Pancreas (tissue), 10 donors: ENCODE measurements at regions not wholly inside any gene's neighbourhood (a gene's known extent, or its start where the extent isn't known, plus 50 kb on each side); places are given as distances from the start of the nearest gene placed in this dataset.

Experiments
- ATAC-seq, 4 donors: fragments of 200-7000 bp; cut with Tn5 transposase; one replicate each; pipeline versions ENCODE4 v1.8.0 to v1.9.1; 2020; ENCODE audit warnings: mild to moderate bottlenecking in 4 of 4, moderate library complexity in 4 of 4
- DNase-seq, 6 donors: peaks; one replicate each; pipeline ENCODE4 v3.0.0-alpha.2; 2020
- FAIRE-seq: peaks from 2 replicates; lab custom pipeline; 2012; peaks lifted over from hg19 to GRCh38; lab: Jason Lieb, UNC
- H3K27ac ChIP-seq, 4 donors: fragments of 200-600 bp; sonication (generic); 1 replicate in 3 of 4; 2 replicates in 1 of 4; pipeline versions ENCODE4 v1.5.0 to v1.8.0; 2020
- H3K27me3 ChIP-seq, 4 donors: fragments of 200-600 bp; one replicate each; pipeline ENCODE4 v1.8.0; 2021
- H3K36me3 ChIP-seq, 3 donors: fragments of 200-600 bp; sonication (generic) in 1 of 3; one replicate each; pipeline versions ENCODE4 v1.5.0 to v1.8.0; 2020 to 2021
- H3K4me1 ChIP-seq, 3 donors: fragments of 200-600 bp; one replicate each; pipeline ENCODE4 v1.8.0; 2021
- H3K4me3 ChIP-seq, 4 donors: fragments of 200-600 bp; sonication (generic) in 2 of 4; one replicate each; pipeline versions ENCODE4 v1.5.0 to v1.8.0; 2020 to 2021
- H3K9me3 ChIP-seq, 4 donors: fragments of 200-600 bp; one replicate each; pipeline ENCODE4 v1.8.0; 2021
- WGBS, 2 donors: extraction: QIAGEN DNeasy Blood & Tissue Kit; methylation state at CpG; one replicate each; pipeline ENCODE4 v1.1.7; 2013; 5-methylcytosine and 5-hydroxymethylcytosine counted together
- intact Hi-C, 3 donors: fragments of 100-400 bp; cut with DNase I; formaldehyde crosslinking; loops; one replicate each; pipeline versions ENCODE4 v1.11.1 to v1.14.2; 2022
- TF ChIP-seq, protein P1 (sequence below), 4 donors: fragments of 200-600 bp; sonication (generic) in 3 of 4; IDR thresholded peaks; one replicate each; pipeline versions ENCODE4 v1.5.0 to v1.8.0; 2021; ENCODE audit warnings: antibody characterized with exemption in 4 of 4
- donor health status: healthy with polysubstance abuse.
- donor health status: DM: no; HTN: no; CAD: no; lungs with moderate emphysema.
- donor health status: DM: no; HTN: no; CAD: no.
- donor health status: control.
- donor health status: control.
- donor health status: Bipolar disorder and iron deficiency.
- donor health status: DM: yes; HTN: yes; CAD: no.
- donor health status: DM: no; HTN: no; CAD: no.
- donor health status: DM: no; HTN: no; CAD: no.
- donor health status: DM: yes; HTN: yes; CAD: no.

DNA sequence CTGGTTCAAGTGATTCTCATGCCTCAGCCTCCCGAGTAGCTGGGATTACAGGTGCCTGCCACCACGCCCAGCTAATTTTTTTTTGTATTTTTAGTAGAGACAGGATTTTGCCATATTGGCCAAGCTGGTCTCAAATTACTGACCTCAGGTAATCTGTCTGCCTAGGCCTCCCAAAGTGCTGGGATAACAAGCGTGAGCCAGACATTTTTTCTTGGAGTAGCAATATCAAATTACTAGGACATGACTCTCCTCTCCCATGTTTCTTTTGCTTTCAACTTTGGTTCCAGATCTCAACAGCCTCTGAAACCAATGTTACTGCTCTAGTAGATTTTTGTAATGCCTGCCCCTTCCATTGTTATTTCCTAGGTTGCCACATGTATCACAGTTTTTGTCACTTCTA, 462.0 kb downstream of the GBE1 start:
- Histone ChIP-seq H3K27me3 (no peaks in the 10 kb centered on the region), H3K4me1 (no peaks in the 10 kb centered on the region), H3K27ac (no peak overlapping the region), H3K4me3 (no peak overlapping the region), H3K36me3 (no peaks in the 10 kb centered on the region), H3K9me3 (no peaks in the 10 kb centered on the region)
- no peak for DNase-seq
- WGBS, 2 donors = 87 to 92% methylated on average over 3 of the region's 3 CpGs
- intact Hi-C loops = no loop called here
- ATAC-seq = no peak
- TF ChIP-seq, protein P1, sequence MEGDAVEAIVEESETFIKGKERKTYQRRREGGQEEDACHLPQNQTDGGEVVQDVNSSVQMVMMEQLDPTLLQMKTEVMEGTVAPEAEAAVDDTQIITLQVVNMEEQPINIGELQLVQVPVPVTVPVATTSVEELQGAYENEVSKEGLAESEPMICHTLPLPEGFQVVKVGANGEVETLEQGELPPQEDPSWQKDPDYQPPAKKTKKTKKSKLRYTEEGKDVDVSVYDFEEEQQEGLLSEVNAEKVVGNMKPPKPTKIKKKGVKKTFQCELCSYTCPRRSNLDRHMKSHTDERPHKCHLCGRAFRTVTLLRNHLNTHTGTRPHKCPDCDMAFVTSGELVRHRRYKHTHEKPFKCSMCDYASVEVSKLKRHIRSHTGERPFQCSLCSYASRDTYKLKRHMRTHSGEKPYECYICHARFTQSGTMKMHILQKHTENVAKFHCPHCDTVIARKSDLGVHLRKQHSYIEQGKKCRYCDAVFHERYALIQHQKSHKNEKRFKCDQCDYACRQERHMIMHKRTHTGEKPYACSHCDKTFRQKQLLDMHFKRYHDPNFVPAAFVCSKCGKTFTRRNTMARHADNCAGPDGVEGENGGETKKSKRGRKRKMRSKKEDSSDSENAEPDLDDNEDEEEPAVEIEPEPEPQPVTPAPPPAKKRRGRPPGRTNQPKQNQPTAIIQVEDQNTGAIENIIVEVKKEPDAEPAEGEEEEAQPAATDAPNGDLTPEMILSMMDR (IDR thresholded peaks at IDR 0.05) = no peak
- FAIRE-seq = no peak

DNA sequence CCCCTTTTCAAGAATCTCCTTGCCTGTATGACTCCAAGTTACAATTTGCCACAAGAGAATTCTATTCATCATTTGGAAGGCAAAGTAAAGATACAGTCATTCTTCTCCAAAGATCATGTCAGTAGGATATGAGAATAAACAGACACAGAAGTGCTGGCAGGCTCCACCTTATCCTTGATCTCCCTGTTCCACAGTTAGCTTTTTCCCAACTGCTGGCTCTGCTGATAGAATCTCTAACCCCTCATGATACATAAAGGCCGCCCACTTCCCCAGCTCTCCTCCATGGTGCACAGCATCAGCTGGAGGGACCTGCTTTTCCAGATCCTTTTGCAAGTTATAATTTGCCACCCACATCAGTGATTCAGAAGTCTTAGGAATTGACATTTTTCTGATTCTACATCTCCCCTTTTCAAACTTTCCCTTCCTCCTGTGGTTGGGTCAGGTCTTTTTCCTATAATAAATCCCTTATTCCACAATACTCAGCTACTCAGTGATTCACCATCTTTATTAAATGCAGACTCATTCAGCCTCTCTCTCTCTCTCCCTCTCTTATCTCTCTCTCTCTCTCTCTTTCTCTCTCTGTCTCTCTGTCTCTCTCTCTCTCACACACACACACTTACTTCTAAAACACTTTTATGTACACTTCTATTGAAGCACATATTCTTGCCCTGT, 465.4 kb downstream of the GBE1 start:
- no peaks in the 10 kb centered on the region for H3K36me3 ChIP-seq
- peaks cover 0 to 4% (median 0%) of the 10 kb centered on the region in 4 donors for H3K27me3 ChIP-seq
- no peak for ATAC-seq
- no peak overlapping the region for H3K4me3 ChIP-seq
- TF ChIP-seq, protein P1 (IDR thresholded peaks at IDR 0.05) = no peak
- intact Hi-C loops = no loop called here
- no peak overlapping the region for H3K27ac ChIP-seq
- no peaks in the 10 kb centered on the region for H3K9me3 ChIP-seq
- 75 to 88% methylated on average over 1 of the region's 1 CpG for WGBS, 2 donors
- no peak for FAIRE-seq
- no peaks in the 10 kb centered on the region for H3K4me1 ChIP-seq
- DNase-seq = no peak

DNA sequence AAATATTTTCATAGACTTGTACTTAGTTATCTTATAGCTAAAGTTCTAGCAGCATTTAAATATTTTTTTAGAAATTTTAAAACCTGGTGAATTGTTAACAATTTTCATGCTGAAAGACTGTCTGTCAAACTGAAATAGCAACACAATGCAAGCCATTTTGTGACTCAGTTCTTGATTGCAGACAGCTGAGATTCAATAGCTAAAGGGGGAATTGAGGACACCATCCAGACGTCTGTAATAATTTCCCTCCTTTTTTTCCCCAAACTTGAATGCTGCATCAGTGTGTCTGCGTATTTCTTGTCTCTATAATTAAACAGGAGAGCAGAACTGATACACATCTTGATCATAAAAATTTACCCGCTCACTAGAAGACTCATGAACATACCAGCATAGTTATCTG, 468.3 kb downstream of the GBE1 start:
- H3K36me3 ChIP-seq = no peaks in the 10 kb centered on the region
- peaks cover 0 to 4% (median 0%) of the 10 kb centered on the region in 4 donors for H3K27me3 ChIP-seq
- TF ChIP-seq, protein P1 (IDR thresholded peaks at IDR 0.05) = no peak
- H3K4me3 ChIP-seq = no peak overlapping the region
- FAIRE-seq (no peak), DNase-seq (no peak), ATAC-seq (no peak)
- H3K4me1 ChIP-seq = no peaks in the 10 kb centered on the region
- WGBS, 2 donors = 58 to 77% methylated on average over 3 of the region's 3 CpGs
- intact Hi-C loops = no loop called here
- no peaks in the 10 kb centered on the region for H3K9me3 ChIP-seq
- no peak overlapping the region for H3K27ac ChIP-seq

DNA sequence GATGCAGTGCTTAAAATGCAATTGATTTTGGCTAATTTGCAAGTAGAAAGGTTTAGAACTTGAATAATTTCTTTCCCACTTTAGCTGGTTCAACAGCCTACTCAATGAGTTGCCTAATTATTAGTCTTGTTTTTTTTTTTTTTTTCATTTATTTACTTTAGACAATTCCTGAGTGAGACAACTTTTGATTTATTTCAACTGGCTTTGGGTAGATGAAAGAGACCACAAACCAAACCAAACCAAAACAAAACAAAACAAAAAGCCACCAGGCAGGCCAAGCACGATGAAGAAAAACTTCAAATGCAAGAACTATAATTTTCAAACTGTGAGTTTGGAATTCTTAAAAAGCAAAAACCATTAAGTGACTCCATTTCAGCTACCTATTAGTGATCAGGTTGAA, 469.9 kb downstream of the GBE1 start:
- no peak for ATAC-seq

DNA sequence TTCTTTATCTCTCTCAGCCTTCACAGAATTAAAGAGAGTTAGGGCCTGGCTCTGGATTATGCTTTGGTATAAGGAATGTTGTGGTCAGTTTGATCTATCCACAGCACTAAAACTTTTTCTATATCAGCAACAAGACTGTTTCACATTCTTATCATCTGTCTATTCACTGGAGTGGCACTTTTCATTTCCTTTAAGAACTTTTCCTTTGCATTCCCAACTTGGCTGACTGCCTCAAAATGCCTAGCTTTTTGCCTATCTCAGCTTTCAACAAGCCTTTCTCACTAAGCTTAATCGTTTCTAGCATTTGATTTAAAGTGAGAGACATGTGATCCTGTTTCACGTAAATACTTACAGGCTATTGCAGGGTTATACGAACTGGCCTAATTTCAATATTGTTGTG, 471.8 kb downstream of the GBE1 start:
- no peaks in the 10 kb centered on the region for H3K9me3 ChIP-seq
- peaks cover 0 to 4% (median 0%) of the 10 kb centered on the region in 4 donors for H3K27me3 ChIP-seq
- ATAC-seq (no peak), FAIRE-seq (no peak), DNase-seq (no peak)
- no peak overlapping the region for H3K4me3 ChIP-seq
- no peak overlapping the region for H3K27ac ChIP-seq
- intact Hi-C loops = no loop called here
- H3K4me1 ChIP-seq = no peaks in the 10 kb centered on the region
- no peaks in the 10 kb centered on the region for H3K36me3 ChIP-seq
- TF ChIP-seq, protein P1 (IDR thresholded peaks at IDR 0.05) = no peak
- 71 to 72% methylated on average over 3 of the region's 3 CpGs for WGBS, 2 donors

More for the DNA sequence above, 469.9 kb downstream of the GBE1 start:
- WGBS, 2 donors = 50 to 52% methylated on average over 1 of the region's 1 CpG
- Histone ChIP-seq H3K27me3 (peaks cover 0 to 4% (median 0%) of the 10 kb centered on the region in 4 donors), H3K4me3 (no peak overlapping the region), H3K9me3 (no peaks in the 10 kb centered on the region), H3K27ac (no peak overlapping the region), H3K4me1 (no peaks in the 10 kb centered on the region), H3K36me3 (no peaks in the 10 kb centered on the region)
- FAIRE-seq (no peak), DNase-seq (no peak)
- intact Hi-C loops = no loop called here
- TF ChIP-seq, protein P1 (IDR thresholded peaks at IDR 0.05) = no peak
